ENCODE measurements at regions not wholly inside any gene's neighbourhood (a gene's known extent, or its start where the extent isn't known, plus 50 kb on each side); places are given as distances from the start of the nearest gene placed in this dataset.

- Histone ChIP-seq H3K4me1 (no peaks in the 10 kb centered on the region), H3K27ac (replicated peaks in 1 of 4) (no peak overlapping the region), H3K4me3 (no peak overlapping the region), H3K36me3 (no peaks in the 10 kb centered on the region), H3K9me3 (peaks cover 0 to 7% (median 0%) of the 10 kb centered on the region in 4 donors), H3K27me3 (no peaks in the 10 kb centered on the region)
- DNase-seq (ENCODE audit: extremely low spot score) = no peak
- WGBS = 80% methylated on average over 4 of the region's 4 CpGs
- TF ChIP-seq POLR2AphosphoS5 (IDR thresholded peaks at IDR 0.05) = no peak
- TF ChIP-seq POLR2A (IDR thresholded peaks at IDR 0.05; ENCODE audit: low read depth) = no peak
- no peak for TF ChIP-seq CTCF (IDR thresholded peaks at IDR 0.05)
- no peak for TF ChIP-seq EP300 (IDR thresholded peaks at IDR 0.05)
- intact Hi-C loops (cut with DNase I) = no loop called here
Measured at GRCh38 chr2:103249462-103249861, 487.6 kb downstream of the TMEM182 start.

DNA sequence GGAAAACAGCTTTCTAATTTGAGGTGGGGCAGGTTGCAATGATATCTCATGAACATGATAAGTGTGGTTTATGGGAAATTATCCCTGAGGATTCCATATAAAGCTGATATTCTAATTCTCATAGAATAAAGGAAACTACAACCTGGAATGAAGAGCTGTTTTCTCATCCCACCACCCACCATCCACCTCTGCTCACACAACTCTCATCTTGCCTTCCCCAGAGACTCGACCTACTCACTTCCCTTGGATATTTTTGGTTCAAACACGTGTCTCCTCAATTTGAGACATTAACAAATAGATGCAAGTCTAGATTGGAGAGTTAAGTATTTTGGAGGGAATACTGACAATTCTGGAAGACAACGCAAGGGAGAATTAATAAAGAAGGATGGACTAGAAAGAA is 490.9 kb downstream of the TMEM182 start:
- Histone ChIP-seq H3K4me3 (no peak overlapping the region), H3K27ac (replicated peaks in 1 of 4) (no peak overlapping the region), H3K27me3 (no peaks in the 10 kb centered on the region), H3K9me3 (peaks cover 0 to 7% (median 0%) of the 10 kb centered on the region in 4 donors), H3K4me1 (no peaks in the 10 kb centered on the region), H3K36me3 (no peaks in the 10 kb centered on the region)
- no peak for DNase-seq (ENCODE audit: extremely low spot score)
- TF ChIP-seq POLR2AphosphoS5 (IDR thresholded peaks at IDR 0.05) (no peak), CTCF (IDR thresholded peaks at IDR 0.05) (no peak), POLR2A (IDR thresholded peaks at IDR 0.05; ENCODE audit: low read depth) (no peak), EP300 (IDR thresholded peaks at IDR 0.05) (no peak)
- 59% methylated on average over 3 of the region's 3 CpGs for WGBS
- intact Hi-C loops (cut with DNase I) = no loop called here

- intact Hi-C loops (cut with DNase I) = no loop called here
- no peaks in the 10 kb centered on the region for H3K36me3 ChIP-seq
- no peaks in the 10 kb centered on the region for H3K27me3 ChIP-seq
- H3K4me1 ChIP-seq = no peaks in the 10 kb centered on the region
- no peak overlapping the region for H3K27ac ChIP-seq (replicated peaks in 1 of 4)
- no peak for TF ChIP-seq POLR2AphosphoS5 (IDR thresholded peaks at IDR 0.05)
- TF ChIP-seq CTCF (IDR thresholded peaks at IDR 0.05) = no peak
- TF ChIP-seq POLR2A (IDR thresholded peaks at IDR 0.05; ENCODE audit: low read depth) = no peak
- TF ChIP-seq EP300 (IDR thresholded peaks at IDR 0.05) = no peak
- no peak for DNase-seq (ENCODE audit: extremely low spot score)
- 71% methylated on average over 5 of the region's 5 CpGs for WGBS
- H3K4me3 ChIP-seq = no peak overlapping the region
- peaks cover 0 to 3% (median 0%) of the 10 kb centered on the region in 4 donors for H3K9me3 ChIP-seq
Measured at GRCh38 chr2:103254611-103255010, 492.8 kb downstream of the TMEM182 start.

DNA sequence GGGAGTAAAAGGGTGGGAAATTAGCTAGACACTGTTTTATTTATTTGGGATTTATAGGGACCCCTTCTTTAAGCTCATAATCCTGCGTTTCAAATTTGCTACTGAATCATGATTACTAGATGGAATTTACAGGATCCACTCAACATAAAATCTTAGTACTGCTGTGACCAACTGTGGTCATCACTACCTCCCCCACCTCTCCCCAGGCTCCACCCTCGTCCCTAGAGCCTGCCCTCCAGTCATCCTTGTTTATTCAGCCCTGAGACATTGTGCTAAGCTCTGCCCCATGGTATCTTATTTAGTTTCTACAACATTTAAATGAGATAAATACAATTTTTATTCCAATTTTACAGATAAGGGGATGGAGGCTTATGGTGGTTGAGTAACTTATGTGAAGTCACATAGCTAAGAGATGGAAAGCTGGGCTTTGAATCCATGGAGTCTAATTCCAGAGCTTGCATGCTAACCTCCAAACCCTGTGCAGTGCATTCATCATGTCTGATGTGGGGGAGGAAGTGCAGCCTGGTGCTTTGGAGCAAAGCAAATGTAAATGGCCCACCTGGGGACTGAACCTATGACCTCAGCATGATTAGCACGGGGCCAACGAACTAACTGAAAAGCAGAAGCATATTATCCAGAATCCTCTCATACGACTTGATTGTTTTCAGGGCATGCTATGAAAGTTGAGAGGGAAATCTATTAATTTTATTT is 502.4 kb downstream of the TMEM182 start:
- 51% methylated on average over 5 of the region's 5 CpGs for WGBS
- TF ChIP-seq EP300 (IDR thresholded peaks at IDR 0.05) (no peak), POLR2A (IDR thresholded peaks at IDR 0.05; ENCODE audit: low read depth) (no peak), POLR2AphosphoS5 (IDR thresholded peaks at IDR 0.05) (no peak), CTCF (IDR thresholded peaks at IDR 0.05) (no peak)
- no peaks in the 10 kb centered on the region for H3K4me1 ChIP-seq

DNA sequence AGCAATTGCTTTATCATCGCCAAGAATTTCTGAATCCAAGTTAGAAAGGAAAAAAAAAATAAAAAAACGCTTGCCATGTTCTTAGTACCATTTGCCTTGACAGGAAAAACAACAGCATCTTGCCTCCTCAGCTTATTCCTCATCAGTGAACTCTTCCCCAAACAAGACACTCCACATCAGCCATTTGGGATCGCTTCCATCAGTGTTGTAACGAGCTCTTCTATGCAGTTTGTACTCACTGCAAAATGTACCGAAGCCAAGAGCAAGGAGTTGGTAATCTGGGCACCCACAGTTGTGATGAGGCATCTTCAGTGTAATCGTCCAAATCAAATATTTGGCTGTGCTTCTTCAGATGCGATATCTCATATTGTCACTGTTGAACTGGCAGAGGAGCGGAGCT is 503.7 kb downstream of the TMEM182 start:
- Histone ChIP-seq H3K36me3 (no peaks in the 10 kb centered on the region), H3K27me3 (peaks cover 0 to 4% (median 0%) of the 10 kb centered on the region in 4 donors), H3K9me3 (no peaks in the 10 kb centered on the region), H3K4me1 (no peaks in the 10 kb centered on the region), H3K27ac (replicated peaks in 1 of 4) (no peak overlapping the region), H3K4me3 (no peak overlapping the region)
- TF ChIP-seq CTCF (IDR thresholded peaks at IDR 0.05) = no peak
- no peak for TF ChIP-seq POLR2A (IDR thresholded peaks at IDR 0.05; ENCODE audit: low read depth)
- no peak for TF ChIP-seq EP300 (IDR thresholded peaks at IDR 0.05)
- no peak for TF ChIP-seq POLR2AphosphoS5 (IDR thresholded peaks at IDR 0.05)
- intact Hi-C loops (cut with DNase I) = no loop called here
- 85% methylated on average over 8 of the region's 8 CpGs for WGBS
- no peak for DNase-seq (ENCODE audit: extremely low spot score)

More for the DNA sequence above, 502.4 kb downstream of the TMEM182 start:
- Histone ChIP-seq H3K27me3 (peaks cover 0 to 4% (median 0%) of the 10 kb centered on the region in 4 donors), H3K27ac (replicated peaks in 1 of 4) (no peak overlapping the region), H3K4me3 (no peak overlapping the region), H3K36me3 (no peaks in the 10 kb centered on the region), H3K9me3 (no peaks in the 10 kb centered on the region)
- intact Hi-C loops (cut with DNase I) = no loop called here
- no peak for DNase-seq (ENCODE audit: extremely low spot score)
